PC-9 (cell line): ENCODE measurements at regions not wholly inside any gene's neighbourhood (a gene's known extent, or its start where the extent isn't known, plus 50 kb on each side); places are given as distances from the start of the nearest gene placed in this dataset.

Experiments used
- BruUV-seq: library from RNA; stranded (reverse); fragments of 400-500 nt; replicated peaks from 2 replicates; lab custom pipeline; 2021; lab: Mats Ljungman, UMichigan
- CTCF ChIA-PET: fragments of 300-600 bp; sonication (Branson Sonifier 250); formaldehyde crosslinking; loops from one replicate; lab custom pipeline; 2022; ENCODE audit warnings: antibody characterized with exemption; lab: Charles Lee
- POLR2A ChIA-PET: fragments of 300-600 bp; sonication (Branson Sonifier 250); formaldehyde crosslinking; loops from one replicate; lab custom pipeline; 2022; ENCODE audit warnings: antibody characterized with exemption; ENCODE audit not compliant: unreplicated experiment; lab: Charles Lee
- DNase-seq, 2 experiments: peaks; one replicate each; pipeline versions ENCODE4 v3.0.0 to v3.0.0-alpha.2; 2015 to 2022; ENCODE audit warnings: mixed read lengths in 1 of 2
- H2AFZ ChIP-seq: fragments of 200-600 bp; sonication (generic); 2 replicates; pipeline ENCODE4 v1.8.1; 2017; ENCODE audit warnings: antibody characterized with exemption
- H3F3A ChIP-seq: fragments of 200-600 bp; sonication (generic); 2 replicates; pipeline ENCODE4 v1.8.1; 2017; ENCODE audit warnings: antibody characterized with exemption, mild to moderate bottlenecking, low read depth; ENCODE audit not compliant: insufficient read depth
- H3K27ac ChIP-seq: fragments of 200-600 bp; sonication (generic); 2 replicates; pipeline ENCODE4 v1.6.1; 2016; ENCODE audit warnings: mixed run types
- H3K27me3 ChIP-seq: fragments of 200-600 bp; sonication (generic); 2 replicates; pipeline ENCODE4 v1.6.1; 2016; ENCODE audit warnings: low read depth, mixed run types; ENCODE audit not compliant: insufficient read depth
- H3K36me3 ChIP-seq: fragments of 200-600 bp; sonication (generic); 2 replicates; pipeline ENCODE4 v1.6.1; 2016; ENCODE audit warnings: low read depth, mixed run types
- H3K4me1 ChIP-seq: fragments of 200-600 bp; sonication (generic); replicated peaks from 2 replicates; pipeline ENCODE4 v1.6.1; 2016; ENCODE audit warnings: mixed run types; ENCODE audit not compliant: insufficient read depth
- H3K4me2 ChIP-seq: fragments of 200-600 bp; sonication (generic); 2 replicates; pipeline ENCODE4 v1.6.1; 2017; ENCODE audit warnings: mixed run types
- H3K4me3 ChIP-seq: fragments of 200-600 bp; sonication (generic); 2 replicates; pipeline ENCODE4 v1.6.1; 2016; ENCODE audit warnings: mixed run types
- H3K79me2 ChIP-seq: fragments of 200-600 bp; sonication (generic); 2 replicates; pipeline ENCODE4 v1.6.1; 2017; ENCODE audit warnings: low read depth, mixed run types
- H3K9me2 ChIP-seq: fragments of 200-600 bp; sonication (generic); 2 replicates; pipeline ENCODE4 v1.8.1; 2017; ENCODE audit warnings: mild to moderate bottlenecking; ENCODE audit not compliant: insufficient read depth
- H3K9me3 ChIP-seq: fragments of 200-600 bp; sonication (generic); 2 replicates; pipeline ENCODE4 v1.8.1; 2016; ENCODE audit warnings: low read depth; ENCODE audit not compliant: insufficient read depth
- H4K20me1 ChIP-seq: fragments of 200-600 bp; sonication (generic); 2 replicates; pipeline ENCODE4 v1.8.1; 2017; ENCODE audit not compliant: insufficient read depth
- CTCF ChIP-seq: fragments of 200-600 bp; sonication (generic); conservative IDR thresholded peaks from 2 replicates; pipeline ENCODE4 v1.6.1; 2017; ENCODE audit warnings: mixed run types, antibody characterized with exemption, mild to moderate bottlenecking, moderate library complexity
- EZH2 ChIP-seq: fragments of 200-600 bp; sonication (generic); IDR thresholded peaks from 2 replicates; pipeline ENCODE4 v1.8.0; 2017; ENCODE audit warnings: antibody characterized with exemption, low read depth
- intact Hi-C: fragments of 100-400 bp; cut with micrococcal nuclease; formaldehyde crosslinking; loops from one replicate; pipeline ENCODE4 v1.10.0; 2022; ENCODE audit not compliant: unreplicated experiment

GRCh38 chr17:68700421-68700820 is 99.3 kb upstream of the FAM20A start:
- no peak overlapping the region for H2AFZ ChIP-seq
- intact Hi-C loops: no loop called here
- H3K79me2 ChIP-seq: no peaks in the 10 kb centered on the region
- ChIA-PET CTCF (no interaction called here), POLR2A (no interaction called here)
- no peaks in the 10 kb centered on the region for H3K9me2 ChIP-seq
- peaks cover 34% of the 10 kb centered on the region for H3K27me3 ChIP-seq
- no peaks in the 10 kb centered on the region for H3F3A ChIP-seq
- H3K4me3 ChIP-seq: no peak overlapping the region
- H3K4me2 ChIP-seq: no peak overlapping the region
- H3K27ac ChIP-seq: no peak overlapping the region
- no peaks in the 10 kb centered on the region for H3K36me3 ChIP-seq
- no peaks in the 10 kb centered on the region for H3K9me3 ChIP-seq
- BruUV-seq: no TSS peak
- no peaks in the 10 kb centered on the region for H4K20me1 ChIP-seq
- TF ChIP-seq EZH2 (no peak), CTCF (no peak)
- no peaks in the 10 kb centered on the region for H3K4me1 ChIP-seq
- DNase-seq: no peak

GRCh38 chr17:68699936-68700335 is 98.8 kb upstream of the FAM20A start:
- H4K20me1 ChIP-seq: no peaks in the 10 kb centered on the region
- no peaks in the 10 kb centered on the region for H3K9me2 ChIP-seq
- H3K36me3 ChIP-seq: no peaks in the 10 kb centered on the region
- H3K9me3 ChIP-seq: no peaks in the 10 kb centered on the region
- H3K79me2 ChIP-seq: no peaks in the 10 kb centered on the region
- ChIA-PET CTCF (no interaction called here), POLR2A (no interaction called here)
- no peak overlapping the region for H3K4me3 ChIP-seq
- intact Hi-C loops: no loop called here
- DNase-seq: no peak
- no peak overlapping the region for H2AFZ ChIP-seq
- H3K27ac ChIP-seq: no peak overlapping the region
- no peaks in the 10 kb centered on the region for H3F3A ChIP-seq
- no peak overlapping the region for H3K4me2 ChIP-seq
- no TSS peak for BruUV-seq
- TF ChIP-seq EZH2 (no peak), CTCF (no peak)
- H3K27me3 ChIP-seq: peaks cover 34% of the 10 kb centered on the region
- H3K4me1 ChIP-seq: no peaks in the 10 kb centered on the region

GRCh38 chr17:68698746-68699145 is 97.6 kb upstream of the FAM20A start:
- no peak overlapping the region for H3K27ac ChIP-seq
- no peaks in the 10 kb centered on the region for H3K9me3 ChIP-seq
- H3F3A ChIP-seq: no peaks in the 10 kb centered on the region
- H3K27me3 ChIP-seq: peaks cover 27% of the 10 kb centered on the region
- H4K20me1 ChIP-seq: no peaks in the 10 kb centered on the region
- no peak for DNase-seq
- H3K4me3 ChIP-seq: no peak overlapping the region
- no peaks in the 10 kb centered on the region for H3K4me1 ChIP-seq
- BruUV-seq: no TSS peak
- no peak overlapping the region for H2AFZ ChIP-seq
- no peaks in the 10 kb centered on the region for H3K36me3 ChIP-seq
- no peaks in the 10 kb centered on the region for H3K79me2 ChIP-seq
- CTCF ChIA-PET: no interaction called here
- POLR2A ChIA-PET: no interaction called here
- H3K9me2 ChIP-seq: no peaks in the 10 kb centered on the region
- H3K4me2 ChIP-seq: no peak overlapping the region
- intact Hi-C loops: no loop called here
- TF ChIP-seq CTCF (no peak), EZH2 (no peak)
